ENCODE measurements at regions not wholly inside any gene's neighbourhood (a gene's known extent, or its start where the extent isn't known, plus 50 kb on each side); places are given as distances from the start of the nearest gene placed in this dataset.
A peak's percentile ranks its signal among the peaks of the same experiment; 100 is the strongest.
"Not testable (repeated sequence)": the region's sequence is repeated elsewhere in the genome, so short reads cannot be mapped to it uniquely, and the experiment has no call there.

DNA sequence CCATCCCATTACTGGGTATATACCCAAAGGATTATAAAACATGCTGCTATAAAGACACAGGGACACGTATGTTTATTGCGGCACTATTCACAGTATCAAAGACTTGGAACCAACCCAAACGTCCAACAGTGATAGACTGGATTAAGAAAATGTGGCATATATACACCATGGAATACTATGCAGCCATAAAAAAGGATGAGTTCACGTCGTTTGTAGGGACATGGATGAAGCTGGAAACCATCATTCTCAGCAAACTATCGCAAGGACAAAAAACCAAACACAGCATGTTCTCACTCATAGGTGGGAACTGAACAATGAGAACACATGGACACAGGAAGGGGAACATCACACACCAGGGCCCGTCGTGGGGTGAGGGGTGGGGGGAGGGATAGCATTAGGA is 106.1 kb downstream of the CHD1L start:
- DNase-seq (ENCODE audit: low read depth): not testable (repeated sequence)

DNA sequence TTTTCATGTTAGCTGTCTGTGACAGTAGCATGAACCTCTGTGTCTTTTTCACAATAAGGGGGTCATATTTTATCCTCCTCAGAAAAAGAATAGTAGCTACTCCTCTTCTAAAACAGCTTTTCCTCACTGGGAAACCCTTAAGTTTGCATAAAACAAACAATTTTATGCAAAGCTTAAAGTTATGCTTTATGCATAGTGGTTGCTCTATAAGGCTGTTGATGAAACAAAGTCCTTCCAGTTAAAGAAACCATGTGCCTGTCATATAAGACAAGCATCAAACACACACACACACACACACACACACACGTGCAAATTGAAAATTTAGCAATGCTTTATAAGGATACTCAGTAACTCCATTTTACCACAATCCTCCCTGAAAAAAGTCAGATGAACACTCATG is 107.0 kb downstream of the CHD1L start:
- no peak for DNase-seq (ENCODE audit: low read depth)

DNA sequence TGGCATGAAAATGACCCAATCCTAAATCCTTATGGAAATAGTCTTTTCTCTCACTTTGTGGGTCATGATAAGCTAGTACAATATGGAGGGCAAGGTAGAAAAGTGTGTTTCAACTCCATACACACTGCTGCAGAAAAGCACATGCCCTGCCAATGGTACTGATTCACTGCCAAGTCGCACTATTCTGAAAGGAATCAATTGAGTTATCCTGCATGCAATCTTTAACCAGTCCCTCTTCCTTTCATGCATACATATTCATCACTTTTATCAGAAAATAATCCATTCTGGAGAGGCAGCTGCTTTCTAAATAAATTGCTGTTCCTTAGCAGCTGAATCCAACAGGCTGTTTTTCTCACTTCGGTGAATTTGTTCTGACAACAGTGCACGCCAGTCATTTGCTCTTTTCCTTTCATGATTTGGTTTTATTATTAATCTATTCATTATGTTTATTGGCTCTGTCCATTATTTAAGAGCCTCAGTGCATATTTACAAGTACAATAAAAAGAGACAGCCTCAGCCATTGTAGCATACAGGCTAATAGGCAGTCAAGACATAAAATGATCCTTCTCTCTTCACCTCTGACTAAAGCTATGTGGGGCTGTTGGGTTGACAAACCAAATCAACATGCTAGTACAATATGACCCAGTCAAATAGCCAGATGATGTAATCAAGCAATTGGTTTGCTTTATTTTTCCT is 108.8 kb downstream of the CHD1L start:
- DNase-seq (ENCODE audit: low read depth): no peak

DNA sequence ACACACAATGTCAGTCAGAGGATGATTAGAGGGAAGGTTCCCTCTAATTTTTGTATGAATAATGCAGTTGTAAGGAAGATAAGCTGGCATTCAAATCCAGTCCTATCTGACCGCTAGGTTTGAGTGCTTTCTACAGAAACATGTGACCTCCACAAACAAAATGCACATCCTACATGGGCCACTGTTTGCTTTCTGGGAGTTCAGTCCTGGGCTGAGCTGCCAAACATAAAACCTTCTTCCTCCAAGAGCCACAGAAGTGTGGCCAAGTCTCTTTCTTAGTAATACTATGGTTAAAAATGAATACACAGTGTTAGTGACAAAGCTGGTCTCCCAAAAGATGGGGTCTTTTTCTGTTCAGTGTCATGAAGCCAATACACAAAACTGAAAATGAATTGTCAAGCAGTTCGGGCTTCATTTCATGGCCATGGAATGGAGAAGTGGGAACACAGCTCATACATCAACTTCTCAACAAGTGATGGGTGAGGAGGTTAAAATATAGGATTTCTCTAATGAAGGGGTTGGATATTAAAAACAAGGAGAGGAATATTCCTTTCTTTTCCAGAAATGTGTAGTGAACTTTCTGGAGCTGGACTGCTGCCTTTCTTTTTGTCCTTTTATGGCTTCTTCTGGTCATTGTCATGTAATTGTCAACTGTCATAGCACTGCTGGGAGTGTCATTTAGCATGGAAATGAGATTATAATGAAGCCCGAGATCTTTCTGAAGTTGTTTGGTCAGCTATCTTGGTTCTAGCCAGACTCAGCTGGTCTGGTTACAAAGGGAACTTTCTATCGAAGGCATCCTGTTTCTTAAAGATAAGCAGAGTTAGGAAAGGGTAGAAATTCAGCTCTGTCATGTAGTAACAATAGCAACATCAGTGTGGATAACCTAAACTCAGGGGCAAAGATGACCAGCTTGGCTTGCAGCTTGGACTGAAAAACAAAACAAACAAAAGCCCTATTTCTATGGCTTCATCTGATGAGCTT is 135.1 kb downstream of the CHD1L start:
- no peak for DNase-seq (ENCODE audit: low read depth)

DNA sequence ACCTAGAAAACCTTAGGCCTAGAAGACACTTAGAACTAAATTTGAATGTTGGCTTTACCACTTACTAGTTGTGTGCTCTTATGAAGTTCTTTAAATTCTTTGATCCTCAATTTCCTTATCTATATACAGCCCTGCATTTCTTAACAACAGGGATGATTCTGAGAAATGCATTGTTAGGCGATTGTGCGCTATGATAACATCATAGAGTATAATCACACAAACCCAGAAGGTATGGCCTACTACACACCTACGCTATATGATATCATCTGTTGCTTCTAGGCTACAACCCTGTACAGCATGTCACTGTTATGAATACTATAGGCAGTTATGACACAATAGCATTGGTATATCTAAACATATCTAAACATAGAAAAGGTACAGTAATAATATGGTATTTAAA is 137.4 kb downstream of the CHD1L start:
- no peak for DNase-seq (ENCODE audit: low read depth)

DNA sequence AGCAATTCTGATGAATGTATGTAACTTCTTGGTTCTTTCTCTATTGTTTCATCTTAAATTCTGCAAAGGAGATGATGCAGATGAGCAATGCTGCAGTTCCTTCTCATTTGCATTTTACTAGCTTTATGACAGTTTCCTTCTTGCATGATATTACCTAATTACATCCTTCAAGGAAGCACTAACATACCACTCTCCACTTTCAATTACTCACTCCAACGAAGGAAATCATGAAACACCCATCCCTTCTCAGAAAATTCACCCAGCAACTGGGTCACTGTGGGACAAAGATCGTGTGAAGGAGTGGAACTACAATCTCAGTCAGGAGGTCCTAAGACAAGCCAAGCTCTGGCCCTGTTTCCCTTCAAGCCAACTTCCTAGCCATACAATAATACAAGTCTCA is 142.3 kb downstream of the CHD1L start:
- no peak for DNase-seq (ENCODE audit: low read depth)

DNA sequence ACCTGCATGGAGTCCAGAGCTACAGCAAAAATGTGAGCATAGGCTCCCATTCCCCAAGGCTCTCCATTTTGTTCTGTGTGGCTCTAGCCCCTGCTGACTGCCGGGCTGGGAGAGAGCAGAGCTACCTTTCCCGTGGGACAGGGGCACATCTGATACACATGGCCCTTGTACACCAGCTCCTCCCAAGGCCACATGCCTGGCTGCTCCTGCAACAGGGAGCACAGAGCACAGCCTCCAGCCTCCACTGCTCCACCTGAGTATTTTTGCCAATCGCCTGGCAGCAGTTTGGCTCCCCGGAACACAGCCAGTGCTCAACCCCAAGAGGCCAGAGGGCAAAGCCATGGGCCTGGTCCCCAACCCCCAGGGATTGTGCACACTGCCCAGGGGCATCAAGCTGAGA is 146.5 kb downstream of the CHD1L start:
- no peak for DNase-seq (ENCODE audit: low read depth)

DNA sequence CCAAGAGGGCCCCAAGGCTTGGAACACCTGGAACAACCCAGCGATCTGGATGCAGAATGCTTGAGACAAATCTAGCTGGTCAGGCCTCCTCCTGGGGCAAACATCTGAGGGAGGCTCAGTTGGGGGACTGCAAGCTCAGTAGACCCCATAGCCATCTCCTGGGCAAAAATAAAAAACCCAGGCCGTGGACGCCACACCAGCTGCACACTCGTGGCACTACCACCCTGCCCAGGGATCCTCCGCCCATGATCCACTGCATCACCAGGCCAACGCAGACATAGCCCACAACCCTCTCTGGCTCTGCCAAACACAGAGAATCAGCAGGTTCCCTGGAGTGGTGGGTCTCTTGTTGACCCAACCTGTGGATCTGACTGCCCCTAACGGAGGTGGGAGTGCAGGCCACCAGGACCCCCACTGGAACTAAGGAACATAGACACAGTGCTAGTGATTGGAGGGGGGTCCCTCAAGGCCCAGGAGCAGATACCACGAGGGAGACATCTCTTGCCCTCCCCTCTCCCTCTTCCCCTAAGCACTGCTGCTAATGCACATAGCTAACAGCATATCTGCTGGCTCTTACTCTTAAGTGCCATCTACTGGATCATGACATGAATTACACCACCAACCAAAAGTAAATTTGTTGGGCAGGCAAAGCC is 147.2 kb downstream of the CHD1L start:
- peak; percentile 34 for DNase-seq (ENCODE audit: low read depth)

DNA sequence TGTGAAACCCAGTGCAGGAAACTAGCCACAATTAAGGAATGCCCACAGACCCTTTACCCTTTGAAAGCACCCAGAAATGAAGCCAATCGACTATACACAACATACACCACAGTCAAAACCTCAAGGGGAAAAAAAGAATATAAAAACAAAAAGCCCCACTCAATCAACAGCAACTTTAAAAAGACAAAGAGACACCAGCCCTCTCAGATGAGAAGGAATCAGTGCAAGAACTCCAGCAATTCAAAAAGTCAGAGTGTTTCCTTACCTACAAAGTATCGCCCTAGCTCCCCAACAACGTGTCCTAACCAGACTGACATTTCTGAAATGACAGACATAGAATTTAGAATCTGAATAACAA is 147.7 kb downstream of the CHD1L start:
- no peak for DNase-seq (ENCODE audit: low read depth)

DNA sequence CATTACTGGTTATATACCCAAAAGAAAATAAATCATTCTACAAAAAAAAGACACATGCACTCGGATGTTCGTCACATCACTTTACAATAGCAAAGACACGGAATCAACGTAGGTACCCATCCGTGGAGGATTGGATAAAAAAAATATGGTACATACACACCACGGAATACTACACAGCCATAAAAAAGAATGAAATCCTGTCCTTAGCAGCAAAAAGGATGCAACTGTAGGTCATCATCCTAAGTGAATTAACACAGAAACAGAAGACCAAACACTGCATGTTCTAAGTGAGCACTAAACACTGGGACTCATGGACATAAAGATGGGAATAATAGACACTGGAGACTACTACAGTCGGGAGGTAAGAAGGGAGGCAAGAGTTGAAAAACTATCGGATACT is 148.6 kb downstream of the CHD1L start:
- DNase-seq (ENCODE audit: low read depth): no peak

DNA sequence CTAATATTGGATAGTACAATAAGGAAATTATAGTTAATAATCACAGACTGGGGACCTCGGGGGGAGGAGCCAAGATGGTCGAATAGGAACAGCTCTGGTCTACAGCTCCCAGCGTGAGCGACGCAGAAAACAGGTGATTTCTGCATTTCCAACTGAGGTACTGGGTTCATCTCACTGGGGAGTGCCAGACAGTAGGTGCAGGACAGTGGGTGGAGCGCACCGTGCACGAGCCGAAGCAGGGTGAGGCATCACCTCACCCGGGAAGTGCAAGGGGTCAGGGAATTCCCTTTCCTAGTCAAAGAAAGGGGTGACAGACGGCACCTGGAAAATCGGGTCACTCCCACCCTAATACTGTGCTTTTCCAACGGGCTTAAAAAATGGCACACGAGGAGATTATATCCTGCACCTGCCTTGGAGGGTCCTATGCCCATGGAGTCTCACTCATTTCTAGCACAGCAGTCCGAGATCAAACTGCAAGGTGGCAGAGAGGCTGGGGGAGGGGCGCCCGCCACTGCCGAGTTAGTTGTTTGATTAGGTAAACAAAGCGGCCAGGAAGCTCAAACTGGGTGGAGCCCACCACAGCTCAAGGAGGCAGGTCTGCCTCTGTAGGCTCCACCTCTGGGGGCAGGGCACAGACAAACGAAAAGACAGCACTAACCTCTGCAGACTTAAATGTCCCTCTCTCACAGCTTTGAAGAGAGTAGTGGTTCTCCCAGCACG is 138.8 kb upstream of the BCL9 start:
- not testable (repeated sequence) for DNase-seq (ENCODE audit: low read depth)

DNA sequence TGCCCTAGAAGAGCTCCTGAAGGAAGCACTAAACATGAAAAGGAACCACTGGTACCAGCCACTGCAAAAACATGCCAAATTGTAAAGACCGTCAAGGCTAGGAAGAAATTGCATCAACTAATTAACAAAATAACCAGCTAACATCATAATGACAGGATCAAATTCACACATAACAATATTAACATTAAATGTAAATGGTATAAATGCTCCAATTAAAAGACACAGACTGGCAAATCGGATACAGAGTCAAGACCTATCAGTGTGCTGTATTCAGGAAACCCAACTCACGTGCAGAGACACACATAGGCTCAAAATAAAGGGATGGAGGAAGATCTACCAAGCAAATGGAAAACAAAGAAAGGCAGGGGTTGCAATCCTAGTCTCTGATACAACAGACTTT is 137.0 kb upstream of the BCL9 start:
- DNase-seq (ENCODE audit: low read depth): not testable (repeated sequence)

DNA sequence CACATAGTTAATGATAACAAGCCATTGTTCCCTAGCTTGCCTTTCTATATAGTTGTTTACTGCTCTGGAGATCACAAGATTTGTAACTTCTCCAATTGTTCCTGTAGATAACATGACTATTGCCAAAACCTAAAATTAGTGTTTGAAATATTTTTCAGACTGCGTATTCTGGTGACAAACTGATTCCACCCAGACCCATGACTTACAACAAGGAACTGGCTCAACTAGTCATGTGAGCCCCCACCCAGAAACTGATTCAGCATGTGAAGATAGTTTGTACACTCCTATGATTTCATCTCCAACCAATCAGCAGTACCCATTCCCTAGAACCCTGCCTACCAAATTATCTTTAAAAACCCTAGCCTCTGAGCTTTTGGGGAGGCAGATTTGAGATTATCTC is 131.4 kb upstream of the BCL9 start:
- DNase-seq (ENCODE audit: low read depth): no peak

DNA sequence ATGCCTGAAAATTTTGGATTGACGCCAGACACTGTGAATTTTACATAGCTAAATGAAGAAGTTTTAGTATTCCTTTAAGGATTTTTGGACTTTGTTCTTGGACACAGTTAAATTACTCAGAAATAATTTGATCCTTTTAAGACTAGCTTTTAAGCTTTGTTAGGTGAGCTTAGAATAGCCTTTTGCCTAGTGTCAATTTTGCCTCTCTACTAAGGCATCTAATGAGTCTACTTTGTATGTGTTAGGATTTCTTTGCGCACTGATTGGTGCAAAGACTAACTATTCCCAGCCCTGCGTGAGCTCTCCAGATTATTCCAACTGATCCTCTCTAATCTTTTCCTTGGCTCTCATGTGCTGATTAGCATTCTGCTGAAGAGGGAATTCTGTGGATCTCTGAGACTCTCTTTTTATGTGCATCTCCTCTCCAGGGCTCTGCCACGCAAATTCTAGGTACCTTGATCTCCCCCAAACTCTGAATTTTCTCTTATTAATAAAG is 128.1 kb upstream of the BCL9 start:
- DNase-seq (ENCODE audit: low read depth): no peak

DNA sequence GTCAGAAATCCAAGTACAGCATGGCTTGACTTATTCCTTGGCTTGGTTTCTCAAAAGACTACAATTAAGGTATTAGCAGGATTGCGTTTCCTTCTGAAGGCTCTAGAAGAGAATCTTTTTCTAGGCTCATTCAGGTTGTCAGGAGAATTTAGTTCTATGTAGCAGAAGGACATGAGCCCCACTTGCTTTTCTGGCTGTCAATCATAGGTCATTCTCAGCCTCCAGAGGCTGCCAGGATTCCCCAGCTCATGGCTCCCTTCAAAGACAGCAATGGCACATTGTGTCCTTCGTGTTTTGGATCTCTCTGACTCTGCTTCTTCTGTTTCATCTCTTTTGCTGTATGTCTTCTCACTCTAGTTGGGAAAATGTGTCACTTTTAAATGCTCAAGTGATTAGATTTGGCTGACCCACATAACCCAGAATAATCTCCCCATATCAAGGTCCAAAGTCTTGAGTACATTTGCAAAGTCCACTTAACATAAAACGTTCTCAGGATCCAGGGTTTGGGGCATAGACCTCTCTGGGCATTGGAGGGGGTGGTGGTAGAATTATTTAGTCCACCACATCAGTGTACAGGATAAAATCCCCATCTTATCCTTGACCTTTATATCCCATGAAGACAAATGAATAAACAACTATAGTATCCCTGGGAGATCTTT is 126.7 kb upstream of the BCL9 start:
- DNase-seq (ENCODE audit: low read depth): no peak

DNA sequence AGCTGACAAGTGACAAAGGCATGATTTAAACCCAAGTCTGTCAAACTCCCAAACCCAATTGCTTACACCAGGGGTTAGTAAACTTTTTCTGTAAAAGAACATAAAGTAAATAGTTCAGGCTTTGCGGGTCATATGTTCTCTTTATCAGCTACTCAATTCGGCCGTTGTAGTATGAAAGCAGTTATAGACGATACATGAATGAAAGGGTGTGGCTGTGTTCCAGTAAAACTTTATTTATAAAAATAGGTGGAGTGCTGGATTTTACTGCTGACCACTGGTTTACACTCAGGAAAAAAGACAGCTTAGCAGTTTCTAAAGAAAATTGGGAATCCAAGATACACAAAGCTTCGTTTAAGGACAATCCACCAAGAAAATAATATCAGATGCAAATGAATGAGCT is 124.3 kb upstream of the BCL9 start:
- DNase-seq (ENCODE audit: low read depth): no peak

DNA sequence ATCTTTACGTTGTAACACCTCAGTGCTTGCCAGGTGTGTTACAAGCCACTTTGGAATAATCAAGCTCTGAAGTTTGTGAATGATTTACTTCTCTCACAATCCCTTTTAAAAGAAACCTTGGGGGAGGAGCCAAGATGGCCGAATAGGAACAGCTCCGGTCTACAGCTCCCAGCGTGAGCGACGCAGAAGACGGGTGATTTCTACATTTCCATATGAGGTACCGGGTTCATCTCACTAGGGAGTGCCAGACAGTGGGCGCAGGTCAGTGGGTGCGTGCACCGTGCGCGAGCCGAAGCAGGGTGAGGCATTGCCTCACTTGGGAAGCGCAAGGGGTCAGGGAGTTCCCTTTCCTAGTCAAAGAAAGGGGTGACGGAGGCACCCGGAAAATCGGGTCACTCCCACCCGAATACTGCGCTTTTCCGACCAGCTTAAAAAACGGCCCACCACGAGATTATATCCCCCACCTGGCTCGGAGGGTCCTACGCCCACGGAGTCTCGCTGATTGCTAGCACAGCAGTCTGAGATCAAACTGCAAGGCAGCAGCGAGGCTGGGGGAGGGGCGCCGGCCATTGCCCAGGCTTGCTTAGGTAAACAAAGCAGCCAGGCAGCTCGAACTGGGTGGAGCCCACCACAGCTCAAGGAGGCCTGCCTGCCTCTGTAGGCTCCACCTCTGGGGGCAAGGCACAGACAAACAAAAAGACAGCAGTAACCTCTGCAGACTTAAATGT is 118.0 kb upstream of the BCL9 start:
- not testable (repeated sequence) for DNase-seq (ENCODE audit: low read depth)

DNA sequence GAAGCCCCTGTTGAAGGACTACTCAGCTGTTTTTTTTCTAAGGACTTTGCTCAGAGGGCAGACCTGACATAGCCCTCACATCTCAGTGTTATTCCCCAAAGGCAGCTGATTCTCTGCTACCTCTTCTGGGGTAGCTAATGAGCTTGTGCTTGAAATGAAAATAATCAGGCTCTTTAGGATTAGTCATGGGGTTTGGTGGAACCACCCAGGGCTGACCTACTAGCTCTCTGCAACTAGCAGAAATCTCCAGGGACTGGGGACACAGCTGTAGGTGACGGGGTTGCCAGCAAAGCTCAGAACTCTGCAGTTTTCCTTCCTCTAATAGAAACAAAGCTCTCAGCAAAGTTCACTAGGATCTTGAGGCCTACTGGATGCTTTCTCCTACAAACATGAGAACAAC is 106.4 kb upstream of the BCL9 start:
- DNase-seq (ENCODE audit: low read depth): no peak

DNA sequence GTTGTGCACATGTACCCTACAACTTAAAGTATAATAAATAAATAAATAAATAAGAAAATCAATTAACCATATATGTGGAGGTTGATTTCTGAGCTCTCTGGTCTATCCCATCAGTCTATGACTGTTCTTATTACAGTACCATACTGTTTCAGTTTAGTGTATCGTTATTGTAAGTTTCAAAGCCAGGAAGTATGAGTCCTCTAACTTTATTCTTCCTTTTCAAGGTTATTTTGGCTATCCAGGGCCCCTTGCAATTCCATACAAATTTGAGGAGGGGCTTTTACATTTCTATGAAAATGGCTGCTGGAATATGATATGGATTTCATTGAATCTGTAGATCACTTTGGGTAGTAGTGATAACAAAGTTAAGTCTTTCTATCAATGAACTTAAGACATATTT is 96.9 kb upstream of the BCL9 start:
- no peak for DNase-seq (ENCODE audit: low read depth)

DNA sequence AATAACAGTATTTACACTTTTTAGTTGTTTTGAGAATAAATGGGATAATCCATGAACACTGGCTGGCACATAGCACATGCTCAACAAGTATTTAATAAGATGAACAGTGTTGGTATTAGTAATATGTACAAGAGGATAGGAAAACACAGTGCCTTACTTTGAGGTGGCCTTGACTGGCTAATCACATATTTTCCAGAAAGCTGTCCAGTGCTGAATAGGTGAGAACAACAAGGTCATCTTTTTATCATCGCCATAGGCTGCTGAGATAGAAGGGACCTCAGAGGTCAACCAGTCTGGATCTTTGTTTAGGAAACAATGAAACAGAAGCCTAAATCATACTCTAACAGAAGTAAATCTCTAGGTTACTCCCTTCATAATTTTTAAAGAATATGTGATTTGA is 89.7 kb upstream of the BCL9 start:
- DNase-seq (ENCODE audit: low read depth): no peak

DNA sequence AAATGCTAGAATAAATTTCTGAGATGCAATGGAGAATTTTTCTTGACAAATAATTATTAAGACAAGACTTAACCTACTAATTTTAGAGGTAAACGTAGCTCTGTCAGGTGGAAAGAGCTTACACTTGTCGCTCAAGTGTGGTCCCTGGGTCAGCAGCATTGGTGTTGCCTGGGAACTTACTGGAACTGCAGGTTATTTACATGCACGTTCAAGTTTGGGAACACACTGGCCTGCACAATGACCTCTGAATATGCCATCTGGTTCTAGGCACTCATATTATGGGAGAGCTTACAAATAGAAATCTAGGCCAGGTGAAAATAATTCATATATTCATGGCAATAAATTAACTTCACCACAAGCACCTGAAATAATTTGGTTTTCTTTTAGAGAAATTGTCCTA is 88.5 kb upstream of the BCL9 start:
- DNase-seq (ENCODE audit: low read depth): no peak

Data from fibroblast of the conjunctiva (primary cell).